H1 (cell line): ENCODE measurements at regions not wholly inside any gene's neighbourhood (a gene's known extent, or its start where the extent isn't known, plus 50 kb on each side); places are given as distances from the start of the nearest gene placed in this dataset.

Experiments used
- CTCF ChIA-PET: fragments of 300-600 bp; sonication (Branson Sonifier 250); formaldehyde crosslinking; loops from one replicate; lab custom pipeline; 2021; ENCODE audit not compliant: partially characterized antibody; lab: Charles Lee
- POLR2A ChIA-PET: fragments of 300-600 bp; sonication (Branson Sonifier 250); formaldehyde crosslinking; loops from one replicate; lab custom pipeline; 2021; ENCODE audit warnings: inconsistent platforms; ENCODE audit not compliant: partially characterized antibody; lab: Charles Lee
- DNase-seq, 2 experiments: peaks; one replicate each; pipeline versions ENCODE4 v3.0.0 to v3.0.0-alpha.2; 2010 to 2022; ENCODE audit warnings: low spot score in 2 of 2, low read depth in 1 of 2, mixed read lengths in 1 of 2
- FAIRE-seq: peaks from 2 replicates; lab custom pipeline; 2011; peaks lifted over from hg19 to GRCh38; lab: Jason Lieb, UNC
- H2AFZ ChIP-seq: 2 replicates; pipeline ENCODE4 v1.8.1; 2012; ENCODE audit warnings: low read length, inconsistent platforms
- H2AK5ac ChIP-seq: 2 replicates; pipeline ENCODE4 v1.6.1; 2013; ENCODE audit warnings: low read depth, low read length
- H2BK120ac ChIP-seq: replicated peaks from 2 replicates; pipeline ENCODE3; 2013; ENCODE audit warnings: low read depth, low read length, inconsistent platforms
- H2BK12ac ChIP-seq: 2 replicates; pipeline ENCODE4 v1.6.1; 2013; ENCODE audit warnings: low read depth, low read length
- H2BK15ac ChIP-seq: 2 replicates; pipeline ENCODE4 v1.6.1; 2013; ENCODE audit warnings: low read length
- H2BK20ac ChIP-seq: 2 replicates; pipeline ENCODE4 v1.6.1; 2013; ENCODE audit warnings: low read length
- H2BK5ac ChIP-seq: 2 replicates; pipeline ENCODE4 v1.6.1; 2013; ENCODE audit warnings: low read depth, low read length
- H3K14ac ChIP-seq: 2 replicates; pipeline ENCODE4 v1.6.1; 2013; ENCODE audit warnings: inconsistent platforms; ENCODE audit not compliant: insufficient read length
- H3K18ac ChIP-seq: 2 replicates; pipeline ENCODE4 v1.6.1; 2013; ENCODE audit warnings: low read length; ENCODE audit errors: extremely low read depth
- H3K23ac ChIP-seq: 2 replicates; pipeline ENCODE4 v1.6.1; 2013; ENCODE audit warnings: inconsistent platforms; ENCODE audit not compliant: insufficient read length
- H3K23me2 ChIP-seq: 2 replicates; pipeline ENCODE4 v1.6.1; 2013; ENCODE audit warnings: low read depth, low read length
- H3K27ac ChIP-seq: 2 replicates; pipeline ENCODE4 v1.6.1; 2011; ENCODE audit warnings: low read depth, low read length, inconsistent platforms
- H3K27me3 ChIP-seq, 4 experiments: replicated peaks in 1 of 4; 1 replicate in 1 of 4; 2 replicates in 3 of 4; pipeline versions ENCODE4 v1.6.1 to v1.8.1; 2011 to 2013; ENCODE audit warnings: low read length in 3 of 4, mild to moderate bottlenecking in 3 of 4, inconsistent platforms in 2 of 4, mixed read lengths in 2 of 4, moderate library complexity in 1 of 4; ENCODE audit not compliant: control insufficient read depth in 3 of 4, insufficient read depth in 3 of 4; ENCODE audit errors: extremely low read depth in 1 of 4
- H3K36me3 ChIP-seq, 4 experiments: 2 replicates each; pipeline versions ENCODE4 v1.6.1 to v1.8.1; 2011 to 2013; ENCODE audit warnings: mild to moderate bottlenecking in 4 of 4, low read length in 3 of 4, moderate library complexity in 2 of 4, control low read depth in 1 of 4, inconsistent platforms in 1 of 4; ENCODE audit not compliant: insufficient read depth in 4 of 4, control insufficient read depth in 2 of 4
- H3K4ac ChIP-seq: replicated peaks from 2 replicates; pipeline ENCODE3; 2013; ENCODE audit warnings: low read length, low read depth, mixed read lengths, inconsistent platforms; ENCODE audit not compliant: insufficient read length
- H3K4me1 ChIP-seq, 4 experiments: replicated peaks in 1 of 4; 1 replicate in 1 of 4; 2 replicates in 3 of 4; pipeline versions ENCODE4 v1.6.1 to v1.8.1; 2011 to 2013; ENCODE audit warnings: low read length in 3 of 4, inconsistent platforms in 2 of 4, mixed read lengths in 1 of 4; ENCODE audit not compliant: insufficient read depth in 4 of 4, control insufficient read depth in 3 of 4
- H3K4me2 ChIP-seq, 2 experiments: 2 replicates each; pipeline versions ENCODE4 v1.6.1 to v1.8.1; 2011 to 2013; ENCODE audit warnings: low read depth in 2 of 2, low read length in 2 of 2, control low read depth in 1 of 2, inconsistent platforms in 1 of 2, mild to moderate bottlenecking in 1 of 2; ENCODE audit not compliant: insufficient read depth in 1 of 2
- H3K4me3 ChIP-seq, 4 experiments: fragments of 200-600, 300-600 bp in 1 of 4; sonication (generic), shearing (Covaris generic), sonication (Bioruptor Twin) in 1 of 4; 2 replicates each; pipeline versions ENCODE4 v1.5.1 to v1.8.1; 2011 to 2016; ENCODE audit warnings: low read length in 4 of 4, low read depth in 3 of 4, control low read depth in 2 of 4, inconsistent platforms in 2 of 4, mild to moderate bottlenecking in 2 of 4, mixed read lengths in 1 of 4, moderate library complexity in 1 of 4; ENCODE audit not compliant: insufficient read depth in 2 of 4; ENCODE audit errors: extremely low read depth in 1 of 4
- H3K56ac ChIP-seq: replicated peaks from 2 replicates; pipeline ENCODE3; 2013; ENCODE audit warnings: low read depth, mild to moderate bottlenecking, mixed read lengths, low read length, inconsistent platforms; ENCODE audit not compliant: insufficient read length
- H3K79me1 ChIP-seq: 2 replicates; pipeline ENCODE4 v1.6.1; 2013; ENCODE audit warnings: low read depth, low read length, control low read depth
- H3K79me2 ChIP-seq, 2 experiments: 2 replicates each; pipeline versions ENCODE4 v1.6.1 to v1.8.1; 2012 to 2013; ENCODE audit warnings: low read length in 2 of 2, mild to moderate bottlenecking in 2 of 2, inconsistent platforms in 1 of 2; ENCODE audit not compliant: insufficient read depth in 2 of 2, control insufficient read depth in 1 of 2
- H3K9ac ChIP-seq, 4 experiments: replicated peaks in 1 of 4; 1 replicate in 1 of 4; 2 replicates in 3 of 4; pipeline versions ENCODE4 v1.6.1 to v1.8.1; 2011 to 2013; ENCODE audit warnings: low read depth in 3 of 4, low read length in 3 of 4, control low read depth in 2 of 4, mild to moderate bottlenecking in 2 of 4, moderate library complexity in 2 of 4, inconsistent platforms in 1 of 4; ENCODE audit errors: extremely low read depth in 1 of 4
- H3K9me3 ChIP-seq, 2 experiments: 2 replicates each; pipeline versions ENCODE4 v1.6.1 to v1.8.1; 2012 to 2013; ENCODE audit warnings: mild to moderate bottlenecking in 2 of 2, moderate library complexity in 2 of 2, control low read depth in 1 of 2, inconsistent platforms in 1 of 2, low read depth in 1 of 2, low read length in 1 of 2, mixed read lengths in 1 of 2; ENCODE audit not compliant: insufficient read depth in 2 of 2
- H4K20me1 ChIP-seq, 2 experiments: replicated peaks in 1 of 2; 2 replicates each; pipeline versions ENCODE3 to v1.8.1; 2011 to 2013; ENCODE audit warnings: inconsistent platforms in 2 of 2, low read length in 2 of 2, mild to moderate bottlenecking in 1 of 2; ENCODE audit not compliant: insufficient read depth in 2 of 2, control insufficient read depth in 1 of 2
- H4K5ac ChIP-seq: 2 replicates; pipeline ENCODE4 v1.6.1; 2013; ENCODE audit warnings: low read length, low read depth, mixed read lengths, inconsistent platforms; ENCODE audit not compliant: insufficient read length
- H4K8ac ChIP-seq: 2 replicates; pipeline ENCODE4 v1.8.0; 2013; ENCODE audit warnings: mild to moderate bottlenecking, moderate library complexity, low read length, inconsistent platforms; ENCODE audit not compliant: insufficient read depth; ENCODE audit errors: extremely low read depth
- H4K91ac ChIP-seq: replicated peaks from 2 replicates; pipeline ENCODE3; 2013; ENCODE audit warnings: low read length, mixed read lengths, inconsistent platforms; ENCODE audit not compliant: insufficient read length
- BRCA1 ChIP-seq: IDR thresholded peaks from 2 replicates; pipeline ENCODE4 v1.6.1; 2012; ENCODE audit warnings: low read depth, low read length, improper control_type of control experiment
- POLR2A ChIP-seq, 2 experiments: IDR thresholded peaks; 1 replicate in 1 of 2; 2 replicates in 1 of 2; pipeline ENCODE4 v1.6.1; 2011; ENCODE audit warnings: low read depth in 2 of 2, low read length in 2 of 2, mild to moderate bottlenecking in 2 of 2; ENCODE audit errors: control extremely low read depth in 1 of 2
- SUZ12 ChIP-seq: fragments of 200-600 bp; sonication (generic); IDR thresholded peaks from 2 replicates; pipeline ENCODE4 v1.6.1; 2012; ENCODE audit warnings: mild to moderate bottlenecking, inconsistent platforms, low read length, moderate library complexity, mixed read lengths
- WGBS, 2 experiments: shearing (Covaris generic) in 1 of 2; methylation state at CpG; one replicate each; pipeline versions ENCODE4 v1.1.6 to v1.1.7; 2013 to 2015; ENCODE audit warnings: low lambda C conversion rate in 2 of 2, mixed read lengths in 2 of 2, inconsistent platforms in 1 of 2, low coverage in 1 of 2, missing lambda C conversion rate in 1 of 2; ENCODE audit not compliant: insufficient replicate concordance in 2 of 2, insufficient coverage in 1 of 2, insufficient read length in 1 of 2; ENCODE audit errors: extremely low coverage in 1 of 2, missing lambda C conversion rate in 1 of 2; 5-methylcytosine and 5-hydroxymethylcytosine counted together

- Histone ChIP-seq H2BK12ac (no peak overlapping the region), H3K23me2 (no peaks in the 10 kb centered on the region; the same call in 1 of the 2 replicates), H3K9ac (no peak overlapping the region), H3K56ac (no peak overlapping the region), H3K4me2 (peak overlapping the region; percentile 9 to 47; a peak in 2 of 4 replicates), H2AK5ac (no peak overlapping the region), H4K5ac (no peak overlapping the region), H4K91ac (peak overlapping the region; percentile 14), H3K4ac (peak overlapping the region; percentile 36), H3K79me2 (no peaks in the 10 kb centered on the region), H3K18ac (peak overlapping the region; percentile 48; the same call in 1 of the 2 replicates), H2BK120ac (peak overlapping the region; percentile 26), H2BK20ac (peak overlapping the region; percentile 86; the same call in 1 of the 2 replicates), H3K27me3 (no peaks in the 10 kb centered on the region), H3K23ac (no peak overlapping the region), H2BK5ac (no peak overlapping the region), H3K4me3 (no peak overlapping the region), H3K27ac (no peak overlapping the region), H3K14ac (no peak overlapping the region), H2BK15ac (peak overlapping the region; percentile 50; the same call in 1 of the 2 replicates), H4K20me1 (no peaks in the 10 kb centered on the region), H3K79me1 (no peaks in the 10 kb centered on the region), H3K4me1 (peaks cover 14 to 31% (median 20%) of the 10 kb centered on the region in 4 experiments), H3K36me3 (no peaks in the 10 kb centered on the region), H2AFZ (0 out of 2 replicates have a peak overlapping the region, but pooled peaks have one; percentile 14), H4K8ac (no peak overlapping the region)
- POLR2A ChIA-PET = no interaction called here
- FAIRE-seq (no peak), DNase-seq (no peak)
- CTCF ChIA-PET = interaction anchor here (0.7 to 0.9 kb wide), 2 partner anchors 54 to 70 kb away, joined by 3 read pairs; no protein-coding TSS in a partner anchor
- TF ChIP-seq SUZ12 = no peak
- TF ChIP-seq BRCA1 = no peak
- no peak for TF ChIP-seq POLR2A (IDR thresholded peaks at IDR 0.05; ENCODE audit: control extremely low read depth in 1 of 2, low read depth in 2 of 2, low read length in 2 of 2)
- TF ChIP-seq, all 59 proteins: peak for 0
- H3K9me3 ChIP-seq = no peaks in the 10 kb centered on the region
- WGBS, 2 experiments = 80% methylated on average over 5 of the region's 5 CpGs; no CpG with 5 or more reads in 1 of the 2 experiments
Measured at GRCh38 chr3:184656458-184656828, 55.4 kb downstream of the MAGEF1 start.
